Mesodermal cell (in vitro differentiated cells): ENCODE measurements at regions not wholly inside any gene's neighbourhood (a gene's known extent, or its start where the extent isn't known, plus 50 kb on each side); places are given as distances from the start of the nearest gene placed in this dataset.
"Not testable (repeated sequence)": the region's sequence is repeated elsewhere in the genome, so short reads cannot be mapped to it uniquely, and the experiment has no call there.

ENCODE experiments used
- H3K27ac ChIP-seq: 2 replicates; pipeline ENCODE4 v1.7.0; 2013; ENCODE audit warnings: mild to moderate bottlenecking, low read depth, low read length, moderate library complexity; ENCODE audit not compliant: severe bottlenecking
- H3K36me3 ChIP-seq: 2 replicates; pipeline ENCODE4 v1.7.1; 2013; ENCODE audit warnings: mild to moderate bottlenecking, low read length, moderate library complexity; ENCODE audit not compliant: control insufficient read depth, insufficient read depth
- H3K4me1 ChIP-seq: one replicate; pipeline ENCODE4 v1.7.1; 2013; ENCODE audit warnings: mild to moderate bottlenecking, low read length; ENCODE audit not compliant: insufficient read depth, control insufficient read depth, poor library complexity, severe bottlenecking
- H3K4me3 ChIP-seq: 2 replicates; pipeline ENCODE4 v1.7.0; 2013; ENCODE audit warnings: low read length, control low read depth, mild to moderate bottlenecking; ENCODE audit not compliant: insufficient read depth, poor library complexity, severe bottlenecking; ENCODE audit errors: extremely low read depth
- H3K9me3 ChIP-seq: 2 replicates; pipeline ENCODE4 v1.7.1; 2013; ENCODE audit warnings: mild to moderate bottlenecking, low read length, moderate library complexity; ENCODE audit not compliant: control insufficient read depth
- WGBS, 2 experiments: methylation state at CpG; one replicate each; pipeline ENCODE4 v1.1.5; 2013; ENCODE audit warnings: missing lambda C conversion rate in 2 of 2; ENCODE audit not compliant: insufficient coverage in 2 of 2; 5-methylcytosine and 5-hydroxymethylcytosine counted together

GRCh38 chr2:84158605-84159004 is 300.5 kb downstream of the SUCLG1 start:
- H3K36me3 ChIP-seq: no peaks in the 10 kb centered on the region
- no peaks in the 10 kb centered on the region for H3K9me3 ChIP-seq
- no peaks in the 10 kb centered on the region for H3K4me1 ChIP-seq
- H3K27ac ChIP-seq: no peak overlapping the region
- 100% methylated on average over 1 of the region's 2 CpGs; no CpG with 5 or more reads in 1 of the 2 experiments for WGBS, 2 experiments
- no peak overlapping the region for H3K4me3 ChIP-seq

DNA sequence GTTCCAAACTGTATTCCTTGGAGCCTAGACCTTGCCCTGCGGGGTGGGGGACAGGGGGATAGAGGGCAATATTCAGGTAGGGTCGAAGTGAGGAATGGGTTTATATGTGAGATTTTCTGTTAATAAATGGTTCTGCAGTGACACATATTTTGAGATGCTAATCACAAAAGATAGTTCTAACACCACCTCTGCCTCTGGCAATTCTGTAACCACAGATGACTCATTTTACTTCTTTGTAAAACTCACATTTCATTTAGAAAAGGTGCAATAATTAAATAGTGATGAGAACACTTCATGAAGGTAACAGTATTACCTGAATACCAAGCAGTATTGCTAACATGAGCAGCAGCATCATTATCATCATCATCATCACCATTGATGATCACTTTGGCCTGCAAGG is 306.6 kb downstream of the SUCLG1 start:
- whole genome bisulfite sequencing, 2 experiments: no CpG with 5 or more reads among the region's 2 CpGs

DNA sequence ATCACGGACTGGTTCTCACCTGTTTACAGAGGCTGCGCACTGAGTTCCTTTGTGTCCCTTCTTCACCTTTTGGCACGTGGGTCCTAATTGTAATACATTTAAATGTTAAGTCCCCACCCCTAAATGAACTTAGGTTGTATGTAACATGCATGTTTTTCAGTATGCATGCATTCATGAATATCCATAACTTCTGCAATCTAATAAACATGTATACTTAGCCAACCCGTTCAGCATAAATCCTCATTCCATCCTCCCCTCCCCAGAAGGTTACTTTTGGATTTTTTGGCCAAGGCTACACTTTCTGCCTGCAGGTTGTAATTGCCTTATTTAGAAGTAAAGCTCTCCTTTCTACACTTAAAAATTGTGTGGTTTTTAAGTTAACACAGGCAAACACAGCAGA is 314.7 kb downstream of the SUCLG1 start:
- no peaks in the 10 kb centered on the region for H3K9me3 ChIP-seq
- WGBS, 2 experiments: 82 to 85% methylated on average over 2 to 3 of the region's 4 CpGs
- no peaks in the 10 kb centered on the region for H3K4me1 ChIP-seq
- no peak overlapping the region for H3K27ac ChIP-seq
- no peak overlapping the region for H3K4me3 ChIP-seq
- no peaks in the 10 kb centered on the region for H3K36me3 ChIP-seq

More for the DNA sequence above, 306.6 kb downstream of the SUCLG1 start:
- Histone ChIP-seq H3K4me3 (no peak overlapping the region), H3K4me1 (no peaks in the 10 kb centered on the region), H3K36me3 (no peaks in the 10 kb centered on the region), H3K27ac (no peak overlapping the region), H3K9me3 (no peaks in the 10 kb centered on the region)

DNA sequence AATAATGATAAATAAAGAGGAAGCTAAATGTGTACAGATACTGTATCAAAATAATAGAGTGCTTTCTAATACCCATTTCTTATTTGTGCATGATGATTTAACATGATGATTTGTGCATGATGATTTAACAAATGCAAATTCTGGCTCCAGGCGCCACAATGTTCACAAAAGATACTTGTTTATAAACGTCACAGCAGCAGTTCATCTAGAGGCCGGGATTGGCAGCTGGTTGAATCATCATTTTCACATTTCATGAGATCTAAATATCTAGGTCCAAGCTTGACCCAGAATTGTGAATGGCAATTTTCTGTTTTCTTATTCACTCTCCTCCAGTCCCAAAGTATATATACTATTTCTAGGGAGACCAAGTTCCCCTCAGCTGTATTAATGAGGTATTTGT is 322.0 kb downstream of the SUCLG1 start:
- no peak overlapping the region for H3K27ac ChIP-seq
- H3K36me3 ChIP-seq: no peaks in the 10 kb centered on the region
- 90 to 97% methylated on average over 3 of the region's 3 CpGs for WGBS, 2 experiments
- no peak overlapping the region for H3K4me3 ChIP-seq
- no peaks in the 10 kb centered on the region for H3K4me1 ChIP-seq
- H3K9me3 ChIP-seq: no peaks in the 10 kb centered on the region

DNA sequence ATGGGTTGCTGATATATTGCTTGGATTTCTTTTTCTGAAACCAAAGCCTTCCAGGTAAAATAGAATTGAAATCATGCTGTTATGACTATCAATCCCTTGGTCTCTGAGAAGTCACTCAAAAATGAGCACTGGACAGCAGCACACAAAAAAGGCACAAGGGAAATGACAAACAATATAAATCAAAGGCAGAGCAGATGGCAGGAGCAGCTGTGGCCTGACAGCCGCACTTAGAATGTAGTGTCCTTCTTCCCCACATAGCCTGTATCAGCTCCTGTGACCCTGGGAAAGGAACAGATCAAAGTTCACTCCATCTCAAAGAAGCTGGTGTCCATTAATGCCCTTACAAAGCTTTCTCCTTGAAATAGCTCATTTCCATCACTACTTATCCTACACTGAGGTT is 326.7 kb downstream of the SUCLG1 start:
- Histone ChIP-seq H3K9me3 (no peaks in the 10 kb centered on the region), H3K4me3 (no peak overlapping the region), H3K4me1 (no peaks in the 10 kb centered on the region), H3K27ac (no peak overlapping the region), H3K36me3 (no peaks in the 10 kb centered on the region)
- 89 to 100% methylated on average over 1 of the region's 1 CpG for WGBS, 2 experiments

DNA sequence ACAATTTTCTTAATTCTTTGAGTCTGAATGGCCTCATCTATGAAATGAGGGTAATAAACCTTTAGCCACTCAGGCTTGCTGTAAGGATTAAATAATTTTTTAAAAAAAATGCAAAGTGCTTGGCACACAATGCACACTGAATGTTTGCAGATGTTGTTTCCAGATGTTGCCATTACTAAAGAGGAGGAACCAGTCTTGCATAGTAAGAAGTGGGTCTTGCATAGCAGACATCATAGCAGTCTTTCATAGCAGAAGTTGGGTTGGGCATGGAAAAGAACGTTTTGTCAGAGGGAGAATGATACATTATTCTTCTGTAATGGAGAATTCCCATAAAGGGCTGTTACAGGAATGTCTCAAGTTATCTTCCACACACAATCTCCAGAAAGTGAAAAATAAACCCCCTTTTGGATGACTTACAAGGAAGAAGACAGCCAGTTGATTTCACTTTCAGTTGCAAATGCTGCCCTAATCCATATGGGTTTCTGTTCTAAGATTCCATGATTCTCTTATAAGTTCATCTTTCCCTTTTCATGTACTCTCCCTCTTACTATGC is 327.7 kb downstream of the SUCLG1 start:
- Histone ChIP-seq H3K9me3 (no peaks in the 10 kb centered on the region), H3K27ac (no peak overlapping the region), H3K4me3 (no peak overlapping the region), H3K36me3 (no peaks in the 10 kb centered on the region), H3K4me1 (no peaks in the 10 kb centered on the region)
- WGBS, 2 experiments: no CpG with 5 or more reads among the region's 1 CpG

DNA sequence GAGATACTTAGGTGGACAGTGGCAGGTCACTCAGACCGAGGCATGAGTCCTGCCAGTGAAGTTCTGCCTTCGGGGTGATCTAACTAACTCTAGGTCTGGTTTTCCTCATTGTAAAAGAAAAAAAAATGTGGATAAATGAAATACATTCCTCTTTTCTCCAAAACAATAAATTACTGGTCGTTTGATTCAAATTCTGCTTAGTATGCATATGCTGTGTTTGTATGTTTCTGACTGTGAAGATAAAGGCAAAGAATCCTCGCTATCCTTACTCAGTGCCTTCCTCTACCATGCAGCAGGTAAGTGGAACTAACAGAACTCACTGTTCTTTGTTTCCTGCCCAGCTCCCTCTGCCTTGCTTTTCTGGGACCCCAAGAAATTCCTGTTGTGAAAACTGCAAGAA is 330.1 kb downstream of the SUCLG1 start:
- no peaks in the 10 kb centered on the region for H3K4me1 ChIP-seq
- no peaks in the 10 kb centered on the region for H3K9me3 ChIP-seq
- H3K4me3 ChIP-seq: no peak overlapping the region
- no peaks in the 10 kb centered on the region for H3K36me3 ChIP-seq
- WGBS, 2 experiments: 100% methylated on average over 2 of the region's 4 CpGs; no CpG with 5 or more reads in 1 of the 2 experiments
- no peak overlapping the region for H3K27ac ChIP-seq

- not testable (repeated sequence) for H3K4me1 ChIP-seq, H3K4me3 ChIP-seq, H3K36me3 ChIP-seq, H3K27ac ChIP-seq, H3K9me3 ChIP-seq
- 91 to 96% methylated on average over 7 to 8 of the region's 8 CpGs for WGBS, 2 experiments
These were observed 331.3 kb downstream of the SUCLG1 start for GRCh38 chr2:84127812-84128211.

GRCh38 chr2:84126530-84126929 is 332.6 kb downstream of the SUCLG1 start:
- H3K27ac ChIP-seq: no peak overlapping the region
- H3K9me3 ChIP-seq: no peaks in the 10 kb centered on the region
- H3K4me1 ChIP-seq: no peaks in the 10 kb centered on the region
- WGBS, 2 experiments: 68 to 77% methylated on average over 2 to 3 of the region's 3 CpGs
- no peak overlapping the region for H3K4me3 ChIP-seq
- H3K36me3 ChIP-seq: no peaks in the 10 kb centered on the region

- Histone ChIP-seq H3K36me3 (no peaks in the 10 kb centered on the region), H3K4me1 (no peaks in the 10 kb centered on the region), H3K4me3 (no peak overlapping the region), H3K9me3 (no peaks in the 10 kb centered on the region), H3K27ac (no peak overlapping the region)
- no CpG with 5 or more reads among the region's 1 CpG for WGBS, 2 experiments
These were observed 333.0 kb downstream of the SUCLG1 start for GRCh38 chr2:84126084-84126483.

- no peak overlapping the region for H3K27ac ChIP-seq
- H3K9me3 ChIP-seq: peaks cover 10% of the 10 kb centered on the region
- H3K4me3 ChIP-seq: no peak overlapping the region
- no peaks in the 10 kb centered on the region for H3K4me1 ChIP-seq
- H3K36me3 ChIP-seq: no peaks in the 10 kb centered on the region
- WGBS, 2 experiments: 79 to 95% methylated on average over 2 to 3 of the region's 4 CpGs
These were observed 342.9 kb downstream of the SUCLG1 start for GRCh38 chr2:84116143-84116542.
